DMS 273 treated with DMSO at 0.1 percent for 48 hours (cell line): ENCODE measurements at regions not wholly inside any gene's neighbourhood (a gene's known extent, or its start where the extent isn't known, plus 50 kb on each side); places are given as distances from the start of the nearest gene placed in this dataset.
A peak's percentile ranks its signal among the peaks of the same experiment; 100 is the strongest.

Source experiments
- DNase-seq: peaks from one replicate; lab custom pipeline; 2025; lab: John Stamatoyannopoulos, UW

DNA sequence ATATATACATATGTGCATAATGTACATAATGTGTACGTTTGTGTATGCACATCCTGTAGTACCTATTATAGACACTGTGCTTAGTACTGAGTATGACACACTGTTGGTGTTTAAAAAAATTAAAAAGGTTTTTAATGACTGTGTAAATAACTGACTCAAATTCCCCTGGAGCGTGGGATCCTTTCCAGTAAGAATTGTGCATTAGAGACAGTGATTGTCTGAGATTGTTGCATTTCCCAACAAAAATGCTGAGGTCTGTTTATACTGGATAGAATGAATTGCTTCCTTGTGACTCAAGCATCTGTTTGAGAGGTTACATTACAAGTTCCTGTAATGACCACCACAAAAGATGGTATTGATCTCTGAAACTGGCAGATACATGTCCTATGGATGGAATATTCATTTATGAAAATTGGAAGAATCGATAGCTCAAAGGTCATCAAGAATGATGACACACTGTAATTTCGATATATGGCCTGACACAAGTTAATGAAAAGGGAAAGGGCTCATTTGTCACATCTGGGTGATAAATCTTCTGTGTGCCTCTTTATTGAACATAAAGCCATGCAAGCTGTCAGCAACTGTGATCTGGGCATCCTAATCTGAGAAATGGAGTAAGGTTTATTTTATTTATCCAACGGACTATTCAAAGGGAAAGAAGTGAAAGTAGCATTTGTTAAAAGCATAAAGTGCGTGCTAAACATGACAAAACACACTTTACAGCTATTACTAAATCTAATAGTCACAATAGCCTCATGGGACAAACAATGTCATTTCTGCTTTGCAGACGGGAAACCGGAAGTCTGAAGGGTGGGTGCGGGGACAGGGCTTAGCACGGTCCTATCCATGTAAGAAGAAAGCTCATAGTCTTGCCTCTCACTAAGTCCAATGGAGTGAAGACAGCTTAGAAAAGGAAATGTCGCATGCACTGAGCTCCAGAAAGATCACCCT lies 228.8 kb downstream of the CDH11 start:
- DNase-seq, result no peak

DNA sequence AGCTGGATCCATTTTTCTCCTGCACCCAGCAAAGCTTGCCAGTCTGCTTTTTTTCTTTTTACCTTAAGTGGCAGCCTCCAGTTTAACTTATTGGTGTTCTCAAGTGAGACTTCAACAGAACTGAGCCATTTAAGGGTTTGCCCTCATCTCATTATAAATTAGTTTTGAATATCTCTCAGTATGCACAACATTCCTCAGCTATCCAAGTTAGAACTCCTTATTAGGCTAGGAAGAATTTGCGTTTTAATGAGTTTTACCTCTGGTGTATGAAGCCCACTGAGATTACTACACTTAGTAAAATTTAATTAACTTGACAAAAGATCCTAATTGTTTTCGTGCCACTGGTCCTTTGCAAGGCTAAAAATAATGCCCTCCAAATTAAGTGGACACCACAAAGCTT lies 232.4 kb downstream of the CDH11 start:
- DNase-seq, result no peak

DNA sequence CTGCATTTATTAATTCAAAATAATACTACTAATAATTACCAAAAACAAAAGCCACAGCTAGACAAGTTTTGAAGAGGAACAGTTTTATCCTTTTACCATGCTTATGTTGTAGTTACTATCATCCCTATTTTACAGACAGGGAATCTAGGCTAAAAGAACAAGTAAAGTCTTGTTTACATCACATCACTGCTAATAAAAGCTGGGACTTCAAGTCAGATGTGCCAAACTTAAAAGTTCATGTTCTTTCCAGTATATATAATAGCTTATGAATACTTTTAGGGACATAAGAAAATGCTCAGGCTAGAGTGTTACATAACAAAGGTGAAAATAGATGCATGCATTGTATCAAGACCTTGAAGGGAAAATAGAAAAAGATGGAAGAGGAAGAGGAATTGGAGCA lies 234.2 kb downstream of the CDH11 start:
- DNase-seq, result no peak

DNA sequence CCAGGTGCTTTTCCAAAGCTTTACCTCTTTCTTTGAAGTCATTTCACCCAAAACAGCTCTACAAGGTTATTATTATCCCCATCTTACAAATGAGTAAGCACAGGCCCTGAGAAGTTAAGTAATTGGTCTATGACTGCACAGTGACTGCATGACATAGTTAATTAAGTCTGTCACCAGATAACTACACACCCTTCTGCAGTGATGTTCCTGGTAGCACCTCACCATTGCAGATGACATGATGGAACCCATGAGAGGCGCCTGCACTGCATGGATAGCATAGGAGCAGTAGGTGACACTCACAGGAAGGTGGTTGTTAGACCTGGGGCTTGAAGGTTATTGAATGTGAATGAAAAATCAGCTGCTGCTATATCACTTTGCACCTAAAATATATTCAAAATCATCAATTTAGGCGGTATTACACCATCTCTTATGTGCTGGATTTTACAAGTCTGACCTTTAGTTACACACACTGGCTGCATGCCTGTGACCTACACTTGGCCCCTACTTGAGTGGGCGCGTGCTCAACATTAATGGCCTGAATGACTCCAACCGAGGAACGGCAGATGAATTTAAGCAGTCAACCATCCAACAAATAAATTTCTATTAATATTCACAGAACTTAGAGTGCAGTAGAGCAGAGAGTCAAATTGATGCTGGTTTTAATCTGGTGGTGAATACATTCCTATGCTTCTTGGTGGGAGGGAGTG lies 239.6 kb downstream of the CDH11 start:
- no peak for DNase-seq

DNA sequence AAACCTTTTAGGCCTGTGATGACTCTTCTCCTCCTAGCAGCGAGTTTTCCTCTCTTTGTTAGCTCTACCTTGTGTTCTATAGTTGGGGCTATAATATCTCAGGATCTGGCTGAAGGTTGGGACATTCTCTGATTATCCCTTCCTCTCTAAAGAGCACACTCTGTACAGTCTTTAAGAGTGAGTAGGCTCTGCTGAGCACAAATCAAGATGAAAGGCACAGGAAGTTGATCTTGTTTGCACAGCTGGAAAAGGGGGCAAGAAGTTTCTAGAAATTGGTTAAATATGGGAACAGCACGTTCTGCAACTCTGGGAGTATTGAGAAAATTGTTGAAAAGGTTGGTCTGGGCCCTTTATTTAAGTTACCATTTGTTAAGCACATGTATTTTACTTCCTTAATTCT lies 240.9 kb downstream of the CDH11 start:
- DNase-seq, result no peak

- DNase-seq, result no peak
Measured at GRCh38 chr16:64880006-64880405, 241.9 kb downstream of the CDH11 start.

GRCh38 chr16:64878940-64879339 lies 242.9 kb downstream of the CDH11 start:
- DNase-seq, result no peak

- no peak for DNase-seq
Measured at GRCh38 chr16:64872101-64872500, 249.8 kb downstream of the CDH11 start.

- no peak for DNase-seq
Measured at GRCh38 chr16:64870859-64871258, 251.0 kb downstream of the CDH11 start.

GRCh38 chr16:64869781-64870180 lies 252.1 kb downstream of the CDH11 start:
- no peak for DNase-seq

- DNase-seq, result no peak
Measured at GRCh38 chr16:64866021-64866420, 255.8 kb downstream of the CDH11 start.

DNA sequence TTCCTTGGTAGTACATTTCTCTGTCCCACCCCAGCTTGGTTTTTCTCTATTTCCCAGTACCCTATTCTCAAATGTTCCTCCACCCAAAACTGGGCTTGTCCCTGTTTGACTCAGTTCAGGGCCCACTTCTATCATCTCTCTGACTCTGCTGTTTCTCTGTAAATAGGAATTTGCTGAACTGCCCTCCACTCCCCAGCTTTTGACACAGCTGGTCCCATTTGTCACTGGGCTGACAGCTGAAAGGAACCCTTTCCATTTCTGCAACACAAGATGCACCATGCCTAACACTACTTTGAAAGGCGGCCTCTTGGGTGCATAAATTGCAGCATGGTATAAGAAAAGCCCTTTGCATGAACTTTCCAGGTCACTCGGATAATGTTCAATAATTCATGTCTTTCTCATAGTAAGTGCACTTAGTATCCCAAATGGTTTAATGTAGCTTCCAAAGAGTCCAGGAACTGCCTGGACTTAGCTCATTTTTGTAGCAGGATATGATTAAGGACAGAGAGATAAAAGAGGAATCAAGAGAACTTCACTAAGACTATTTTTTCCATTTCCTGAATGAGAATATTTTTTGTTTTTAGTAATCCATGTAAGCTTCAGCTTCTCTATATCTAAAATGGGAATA lies 256.7 kb downstream of the CDH11 start:
- DNase-seq, result peak; percentile 48

DNA sequence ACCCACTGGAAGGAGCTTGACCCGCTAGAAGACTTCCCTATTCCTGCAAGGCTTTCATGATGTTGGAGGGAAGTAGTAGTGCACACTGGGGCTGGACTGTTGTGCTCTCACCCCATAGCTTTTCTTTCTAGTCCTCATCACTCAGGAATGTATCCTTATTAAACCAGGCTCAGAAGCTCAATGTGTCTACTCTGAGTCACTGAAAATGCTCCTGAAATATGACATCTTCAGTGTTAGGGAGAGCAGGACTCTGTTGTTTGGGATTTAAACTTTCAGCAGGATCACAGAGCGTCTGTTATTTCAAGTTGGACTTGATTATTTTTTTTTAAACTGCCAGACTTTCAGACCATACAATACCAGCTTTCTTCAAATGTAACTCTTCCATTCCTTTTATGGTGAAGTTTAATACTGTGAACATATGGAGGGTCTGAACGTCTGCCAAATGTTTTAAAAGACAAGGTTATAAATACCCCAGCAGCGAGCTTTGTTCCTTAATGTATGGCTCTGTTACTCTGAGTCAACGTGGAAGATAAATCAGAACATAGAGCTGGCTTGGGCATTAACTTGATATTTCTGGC lies 257.5 kb downstream of the CDH11 start:
- DNase-seq, result peak; percentile 97

DNA sequence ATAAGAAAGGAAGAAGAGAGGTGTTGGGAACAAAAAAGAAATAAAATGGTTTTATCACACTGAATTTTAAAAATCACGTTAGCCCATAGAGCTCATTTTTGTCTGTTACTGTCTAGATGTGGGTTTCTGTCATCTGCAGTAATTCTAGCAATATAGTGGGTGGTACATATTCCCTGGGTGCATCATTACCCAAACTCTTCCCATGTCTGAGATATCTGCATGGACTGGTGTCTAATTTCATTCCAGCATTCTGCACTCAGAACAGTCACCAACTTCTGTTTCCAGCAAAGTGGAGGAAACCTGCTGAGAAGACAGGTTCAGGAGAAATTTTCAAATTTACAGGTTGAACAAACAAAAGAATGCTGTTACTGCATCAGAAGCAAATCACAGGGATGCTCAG lies 263.8 kb downstream of the CDH11 start:
- DNase-seq, result peak; percentile 53

GRCh38 chr16:64857411-64857810 lies 264.5 kb downstream of the CDH11 start:
- DNase-seq, result no peak

GRCh38 chr16:64853551-64853950 lies 268.3 kb downstream of the CDH11 start:
- no peak for DNase-seq

- DNase-seq, result no peak
Measured at GRCh38 chr16:64846966-64847365, 274.9 kb downstream of the CDH11 start.

DNA sequence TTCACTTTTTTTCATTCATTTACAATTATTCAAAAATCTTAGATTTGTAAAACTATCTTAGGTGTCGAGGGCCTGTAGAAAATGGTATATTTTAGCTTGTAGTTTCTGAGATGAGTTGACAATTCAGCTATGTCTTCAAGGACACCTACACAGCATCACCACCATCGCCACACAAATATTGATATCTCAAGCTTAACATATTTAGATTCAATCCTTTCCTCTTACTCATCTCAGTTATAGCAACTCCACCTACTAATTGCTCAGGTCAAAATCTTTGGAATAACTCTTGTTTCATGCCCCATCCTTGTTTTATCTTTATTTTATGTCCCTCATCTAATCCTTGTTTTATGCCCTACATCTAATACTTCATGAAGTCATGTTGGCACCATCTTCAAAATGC lies 276.8 kb downstream of the CDH11 start:
- no peak for DNase-seq

GRCh38 chr16:64841482-64841881 lies 280.4 kb downstream of the CDH11 start:
- DNase-seq, result no peak

DNA sequence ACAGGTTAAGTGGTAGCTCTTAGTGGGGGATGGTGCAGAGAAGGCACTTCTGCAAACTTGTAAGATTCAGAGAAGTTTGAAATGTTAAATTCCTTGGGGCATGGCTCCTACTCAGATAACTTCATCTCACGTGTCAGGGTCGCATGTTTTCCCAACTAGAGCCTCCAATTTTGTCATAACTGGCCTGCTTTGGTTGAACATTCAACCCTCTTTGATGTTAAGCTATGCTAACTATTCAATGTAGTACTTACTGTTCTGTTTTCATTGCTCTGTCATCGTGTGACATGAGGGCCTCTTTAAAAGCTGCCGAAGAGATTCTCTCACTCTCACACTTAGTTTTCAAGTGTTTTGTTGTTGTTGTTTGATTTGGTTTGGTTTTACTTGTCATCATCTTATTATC lies 280.8 kb downstream of the CDH11 start:
- no peak for DNase-seq

- no peak for DNase-seq
Measured at GRCh38 chr16:64830653-64831052, 291.2 kb downstream of the CDH11 start.

GRCh38 chr16:64829678-64830077 lies 292.2 kb downstream of the CDH11 start:
- DNase-seq, result no peak

- no peak for DNase-seq
Measured at GRCh38 chr16:64826374-64826773, 295.5 kb downstream of the CDH11 start.
